ENCODE measurements at regions not wholly inside any gene's neighbourhood (a gene's known extent, or its start where the extent isn't known, plus 50 kb on each side); places are given as distances from the start of the nearest gene placed in this dataset.

DNA sequence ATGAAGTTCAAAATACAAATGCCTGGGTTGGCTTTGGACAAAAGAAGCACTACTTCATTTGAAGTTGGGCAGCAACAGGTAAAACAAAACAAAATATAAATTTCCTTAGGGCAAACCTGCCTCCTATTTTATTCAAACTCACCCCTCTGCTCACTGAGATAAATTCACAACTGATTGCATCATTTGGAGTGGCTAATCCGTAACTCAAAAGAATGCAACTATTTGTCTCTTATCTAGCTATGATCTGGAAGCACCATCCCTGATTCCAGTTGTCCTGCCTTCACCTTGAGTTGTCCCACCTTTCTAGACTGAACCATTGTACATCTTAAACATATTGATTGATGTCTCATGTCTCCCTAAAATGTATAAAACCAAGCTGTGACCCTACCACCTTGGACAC lies 145.0 kb downstream of the CCER1 start:
- H3K4me2 ChIP-seq (ENCODE audit: low read length): no peak overlapping the region
- H3K27me3 ChIP-seq (ENCODE audit: control insufficient read depth, low read length): no peaks in the 10 kb centered on the region
- TF ChIP-seq, protein P1, sequence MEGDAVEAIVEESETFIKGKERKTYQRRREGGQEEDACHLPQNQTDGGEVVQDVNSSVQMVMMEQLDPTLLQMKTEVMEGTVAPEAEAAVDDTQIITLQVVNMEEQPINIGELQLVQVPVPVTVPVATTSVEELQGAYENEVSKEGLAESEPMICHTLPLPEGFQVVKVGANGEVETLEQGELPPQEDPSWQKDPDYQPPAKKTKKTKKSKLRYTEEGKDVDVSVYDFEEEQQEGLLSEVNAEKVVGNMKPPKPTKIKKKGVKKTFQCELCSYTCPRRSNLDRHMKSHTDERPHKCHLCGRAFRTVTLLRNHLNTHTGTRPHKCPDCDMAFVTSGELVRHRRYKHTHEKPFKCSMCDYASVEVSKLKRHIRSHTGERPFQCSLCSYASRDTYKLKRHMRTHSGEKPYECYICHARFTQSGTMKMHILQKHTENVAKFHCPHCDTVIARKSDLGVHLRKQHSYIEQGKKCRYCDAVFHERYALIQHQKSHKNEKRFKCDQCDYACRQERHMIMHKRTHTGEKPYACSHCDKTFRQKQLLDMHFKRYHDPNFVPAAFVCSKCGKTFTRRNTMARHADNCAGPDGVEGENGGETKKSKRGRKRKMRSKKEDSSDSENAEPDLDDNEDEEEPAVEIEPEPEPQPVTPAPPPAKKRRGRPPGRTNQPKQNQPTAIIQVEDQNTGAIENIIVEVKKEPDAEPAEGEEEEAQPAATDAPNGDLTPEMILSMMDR (IDR thresholded peaks at IDR 0.05; ENCODE audit: low read depth, low read length, poor library complexity, severe bottlenecking): no peak
- no peak for TF ChIP-seq EZH2phosphoT487 (IDR thresholded peaks at IDR 0.05; ENCODE audit: borderline replicate concordance, low read length)
- H3K27ac ChIP-seq (ENCODE audit: low read depth, low read length): no peak overlapping the region
- H3K4me1 ChIP-seq (ENCODE audit: control insufficient read depth, low read length): no peaks in the 10 kb centered on the region
- no peaks in the 10 kb centered on the region for H3F3A ChIP-seq (ENCODE audit: control insufficient read depth, insufficient read depth)
- no peaks in the 10 kb centered on the region for H3K9me2 ChIP-seq (replicated peaks; ENCODE audit: control insufficient read depth, low read length)
- no peaks in the 10 kb centered on the region for H4K20me1 ChIP-seq (ENCODE audit: control insufficient read depth, insufficient read depth, low read depth, low read length)
- no peaks in the 10 kb centered on the region for H3K79me2 ChIP-seq (ENCODE audit: control insufficient read depth, low read length)
- H3K4me3 ChIP-seq (ENCODE audit: low read length): no peak overlapping the region
- no peaks in the 10 kb centered on the region for H3K9me3 ChIP-seq (ENCODE audit: control insufficient read depth, insufficient read depth, low read length)
- no peaks in the 10 kb centered on the region for H3K36me3 ChIP-seq (ENCODE audit: control insufficient read depth, low read length)

DNA sequence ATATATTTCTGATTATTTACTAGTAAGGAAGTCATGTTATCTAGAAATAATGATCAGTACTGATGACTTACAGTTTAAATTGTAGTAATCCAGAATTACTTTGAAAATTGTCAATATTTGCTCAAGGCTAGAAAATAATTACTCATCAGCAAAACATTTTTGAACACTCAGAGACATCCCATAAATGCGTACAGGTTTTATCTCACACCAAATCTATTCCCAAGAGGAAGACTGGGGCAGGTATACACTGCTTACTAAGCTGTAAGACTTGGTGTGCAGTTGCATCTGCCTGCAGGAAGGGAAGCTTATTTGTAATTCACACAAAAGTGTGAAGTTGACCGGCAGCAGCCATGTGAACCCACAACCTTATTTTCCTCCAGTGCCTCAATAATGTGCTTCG lies 146.4 kb downstream of the CCER1 start:
- Histone ChIP-seq H3K36me3 (ENCODE audit: control insufficient read depth, low read length) (no peaks in the 10 kb centered on the region), H3K9me3 (ENCODE audit: control insufficient read depth, insufficient read depth, low read length) (no peaks in the 10 kb centered on the region), H3K27me3 (ENCODE audit: control insufficient read depth, low read length) (no peaks in the 10 kb centered on the region), H4K20me1 (ENCODE audit: control insufficient read depth, insufficient read depth, low read depth, low read length) (no peaks in the 10 kb centered on the region), H3F3A (ENCODE audit: control insufficient read depth, insufficient read depth) (no peaks in the 10 kb centered on the region), H3K9me2 (replicated peaks; ENCODE audit: control insufficient read depth, low read length) (no peaks in the 10 kb centered on the region), H3K79me2 (ENCODE audit: control insufficient read depth, low read length) (no peaks in the 10 kb centered on the region), H3K4me1 (ENCODE audit: control insufficient read depth, low read length) (no peaks in the 10 kb centered on the region), H3K4me3 (ENCODE audit: low read length) (no peak overlapping the region), H3K4me2 (ENCODE audit: low read length) (no peak overlapping the region), H3K27ac (ENCODE audit: low read depth, low read length) (no peak overlapping the region)
- TF ChIP-seq, protein P1 (IDR thresholded peaks at IDR 0.05; ENCODE audit: low read depth, low read length, poor library complexity, severe bottlenecking): no peak
- no peak for TF ChIP-seq EZH2phosphoT487 (IDR thresholded peaks at IDR 0.05; ENCODE audit: borderline replicate concordance, low read length)

DNA sequence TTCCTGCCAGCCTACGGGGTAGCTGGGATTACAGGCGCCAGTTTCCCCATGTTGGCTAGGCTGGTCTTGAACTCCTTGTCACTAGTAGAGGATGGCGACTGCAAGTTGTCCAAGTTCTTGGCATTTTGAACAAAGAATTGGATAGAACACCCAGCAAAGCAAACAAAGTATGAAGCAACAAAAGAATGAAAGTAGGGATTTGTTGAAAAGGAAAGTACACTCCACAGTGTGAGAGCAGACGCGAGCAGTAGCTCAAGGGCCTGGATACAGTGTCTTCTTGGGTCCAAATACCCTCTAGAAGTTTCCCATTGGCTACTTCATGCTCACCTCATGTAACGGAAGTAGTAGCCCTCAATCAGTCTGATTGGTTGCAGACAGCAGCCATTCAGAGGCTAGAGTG lies 152.2 kb downstream of the CCER1 start:
- Histone ChIP-seq H3K36me3 (ENCODE audit: control insufficient read depth, low read length) (no peaks in the 10 kb centered on the region), H4K20me1 (ENCODE audit: control insufficient read depth, insufficient read depth, low read depth, low read length) (no peaks in the 10 kb centered on the region), H3K4me3 (ENCODE audit: low read length) (no peak overlapping the region), H3K9me3 (ENCODE audit: control insufficient read depth, insufficient read depth, low read length) (no peaks in the 10 kb centered on the region), H3K27ac (ENCODE audit: low read depth, low read length) (no peak overlapping the region), H3K9me2 (replicated peaks; ENCODE audit: control insufficient read depth, low read length) (no peaks in the 10 kb centered on the region), H3K79me2 (ENCODE audit: control insufficient read depth, low read length) (no peaks in the 10 kb centered on the region), H3F3A (ENCODE audit: control insufficient read depth, insufficient read depth) (no peaks in the 10 kb centered on the region), H3K27me3 (ENCODE audit: control insufficient read depth, low read length) (no peaks in the 10 kb centered on the region), H3K4me1 (ENCODE audit: control insufficient read depth, low read length) (no peaks in the 10 kb centered on the region), H3K4me2 (ENCODE audit: low read length) (no peak overlapping the region)
- TF ChIP-seq, protein P1 (IDR thresholded peaks at IDR 0.05; ENCODE audit: low read depth, low read length, poor library complexity, severe bottlenecking): no peak
- TF ChIP-seq EZH2phosphoT487 (IDR thresholded peaks at IDR 0.05; ENCODE audit: borderline replicate concordance, low read length): no peak

DNA sequence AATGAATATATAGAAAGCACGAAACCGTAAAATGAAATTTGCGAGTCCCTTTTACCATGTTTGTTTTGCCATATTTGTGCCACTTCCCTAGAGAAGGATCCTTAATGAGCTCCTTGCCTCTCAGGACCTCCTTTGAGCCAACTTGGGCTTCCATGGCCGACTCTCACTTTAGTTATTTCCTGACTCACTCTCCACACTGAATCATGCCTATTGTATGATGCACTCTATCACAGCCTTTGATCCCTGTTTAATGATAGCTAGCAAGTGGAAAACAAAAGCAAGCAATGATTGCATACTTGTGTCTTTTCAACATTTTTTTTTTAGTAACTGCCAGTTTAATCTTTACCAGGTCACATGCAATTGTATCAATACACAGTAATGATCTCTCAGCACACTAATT lies 153.2 kb downstream of the CCER1 start:
- Histone ChIP-seq H3F3A (ENCODE audit: control insufficient read depth, insufficient read depth) (no peaks in the 10 kb centered on the region), H3K9me3 (ENCODE audit: control insufficient read depth, insufficient read depth, low read length) (no peaks in the 10 kb centered on the region), H3K36me3 (ENCODE audit: control insufficient read depth, low read length) (no peaks in the 10 kb centered on the region), H3K4me1 (ENCODE audit: control insufficient read depth, low read length) (no peaks in the 10 kb centered on the region), H3K79me2 (ENCODE audit: control insufficient read depth, low read length) (no peaks in the 10 kb centered on the region), H3K9me2 (replicated peaks; ENCODE audit: control insufficient read depth, low read length) (no peaks in the 10 kb centered on the region), H4K20me1 (ENCODE audit: control insufficient read depth, insufficient read depth, low read depth, low read length) (no peaks in the 10 kb centered on the region), H3K27me3 (ENCODE audit: control insufficient read depth, low read length) (no peaks in the 10 kb centered on the region), H3K4me3 (ENCODE audit: low read length) (no peak overlapping the region), H3K4me2 (ENCODE audit: low read length) (no peak overlapping the region), H3K27ac (ENCODE audit: low read depth, low read length) (no peak overlapping the region)
- TF ChIP-seq, protein P1 (IDR thresholded peaks at IDR 0.05; ENCODE audit: low read depth, low read length, poor library complexity, severe bottlenecking): no peak
- no peak for TF ChIP-seq EZH2phosphoT487 (IDR thresholded peaks at IDR 0.05; ENCODE audit: borderline replicate concordance, low read length)
